HEK293T (cell line): ENCODE measurements at regions not wholly inside any gene's neighbourhood (a gene's known extent, or its start where the extent isn't known, plus 50 kb on each side); places are given as distances from the start of the nearest gene placed in this dataset.

Experiments
- CTCF ChIA-PET: fragments of 350-600 bp; formaldehyde crosslinking; extraction: SDS; loops from one replicate; lab custom pipeline; 2021; ENCODE audit warnings: antibody characterized with exemption, inconsistent platforms; lab: Yijun Ruan, JAX
- POLR2A ChIA-PET: fragments of 350-600 bp; formaldehyde crosslinking; extraction: SDS; loops from one replicate; lab custom pipeline; 2020; ENCODE audit warnings: antibody characterized with exemption, inconsistent platforms; lab: Yijun Ruan, JAX
- DNase-seq: peaks from one replicate; pipeline ENCODE4 v3.0.0; 2012; ENCODE audit warnings: mixed read lengths; ENCODE audit errors: extremely low spot score
- ARNT ChIP-seq: fragments of 450-650 bp; IDR thresholded peaks from 2 replicates; pipeline ENCODE4 v1.6.1; 2017; ENCODE audit warnings: mild to moderate bottlenecking
- BHLHE40 ChIP-seq: fragments of 450-650 bp; IDR thresholded peaks from 2 replicates; pipeline ENCODE4 v1.6.1; 2016; ENCODE audit warnings: mild to moderate bottlenecking, moderate library complexity, borderline replicate concordance
- CTBP1 ChIP-seq: fragments of 450-650 bp; IDR thresholded peaks from 2 replicates; pipeline ENCODE4 v1.6.1; 2016; ENCODE audit warnings: borderline replicate concordance
- ELF4 ChIP-seq: fragments of 450-650 bp; IDR thresholded peaks from 2 replicates; pipeline ENCODE4 v1.6.1; 2017; ENCODE audit warnings: antibody characterized with exemption
- FOXA1 ChIP-seq: fragments of 450-650 bp; IDR thresholded peaks from 2 replicates; pipeline ENCODE4 v1.6.1; 2016; ENCODE audit warnings: mild to moderate bottlenecking
- FOXK2 ChIP-seq: fragments of 450-650 bp; IDR thresholded peaks from 2 replicates; pipeline ENCODE4 v1.6.1; 2016; ENCODE audit warnings: mild to moderate bottlenecking
- FOXM1 ChIP-seq: fragments of 450-650 bp; IDR thresholded peaks from 2 replicates; pipeline ENCODE4 v1.6.1; 2017; ENCODE audit warnings: mild to moderate bottlenecking, borderline replicate concordance
- HDGF ChIP-seq: fragments of 450-650 bp; IDR thresholded peaks from 2 replicates; pipeline ENCODE4 v1.6.1; 2017; ENCODE audit warnings: antibody characterized with exemption, borderline replicate concordance
- L3MBTL2 ChIP-seq: fragments of 450-650 bp; conservative IDR thresholded peaks from 2 replicates; pipeline ENCODE4 v1.6.1; 2016; ENCODE audit warnings: mild to moderate bottlenecking
- LEF1 ChIP-seq: fragments of 450-650 bp; IDR thresholded peaks from 2 replicates; pipeline ENCODE4 v1.6.1; 2017; ENCODE audit warnings: mild to moderate bottlenecking, borderline replicate concordance
- NFRKB ChIP-seq: fragments of 450-650 bp; IDR thresholded peaks from 2 replicates; pipeline ENCODE4 v1.6.1; 2016; ENCODE audit warnings: mild to moderate bottlenecking, moderate library complexity
- SP1 ChIP-seq: fragments of 450-650 bp; IDR thresholded peaks from 2 replicates; pipeline ENCODE4 v1.6.1; 2017
- SUZ12 ChIP-seq: fragments of 450-650 bp; IDR thresholded peaks from 2 replicates; pipeline ENCODE4 v1.6.1; 2016; ENCODE audit warnings: mild to moderate bottlenecking
- TARDBP ChIP-seq: fragments of 450-650 bp; IDR thresholded peaks from 2 replicates; pipeline ENCODE4 v1.6.1; 2016
- ZNF384 ChIP-seq: fragments of 450-650 bp; IDR thresholded peaks from 2 replicates; pipeline ENCODE4 v1.6.1; 2016
- TF ChIP-seq, protein P1 (sequence below): fragments of 450-650 bp; IDR thresholded peaks from 2 replicates; pipeline ENCODE4 v1.6.1; 2016

DNA sequence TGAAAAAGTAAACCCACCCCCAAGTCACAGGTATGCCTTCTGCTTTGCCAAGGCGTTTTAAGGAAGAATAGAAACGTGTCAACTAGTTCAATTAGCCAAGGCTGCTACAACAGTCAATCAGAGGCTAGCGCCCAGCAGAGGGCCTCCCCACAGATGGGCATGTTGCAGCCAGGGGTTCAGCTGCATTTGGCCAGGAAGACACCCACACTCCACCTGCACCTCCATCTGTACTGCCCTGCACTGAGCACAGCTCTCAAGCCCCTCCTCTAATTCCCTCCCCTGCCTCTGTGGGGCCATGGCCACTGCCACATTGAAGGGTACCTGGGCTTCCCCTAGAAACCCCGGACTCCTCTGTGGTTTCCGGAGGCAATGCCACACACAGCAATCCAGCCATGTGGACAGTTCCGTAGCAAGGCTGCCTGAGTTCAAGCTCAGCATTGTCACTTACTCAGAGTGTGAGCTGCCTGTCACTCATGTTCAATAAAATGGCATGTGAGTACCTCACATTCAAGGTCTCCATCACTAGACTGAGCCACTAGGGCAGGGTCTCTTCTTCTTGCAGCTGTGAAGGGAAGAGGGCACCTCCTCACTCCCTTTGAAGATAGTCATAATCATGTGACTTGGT, 248.4 kb downstream of the IRX2 start:
- CTCF ChIA-PET, result no interaction called here
- TF ChIP-seq NFRKB (no peak), FOXM1 (no peak), SP1 (no peak), L3MBTL2 (no peak), LEF1 (no peak), SUZ12 (no peak), ARNT (no peak), HDGF (no peak), BHLHE40 (no peak), FOXA1 (no peak), ZNF384 (no peak), TARDBP (no peak)
- TF ChIP-seq, protein P1, sequence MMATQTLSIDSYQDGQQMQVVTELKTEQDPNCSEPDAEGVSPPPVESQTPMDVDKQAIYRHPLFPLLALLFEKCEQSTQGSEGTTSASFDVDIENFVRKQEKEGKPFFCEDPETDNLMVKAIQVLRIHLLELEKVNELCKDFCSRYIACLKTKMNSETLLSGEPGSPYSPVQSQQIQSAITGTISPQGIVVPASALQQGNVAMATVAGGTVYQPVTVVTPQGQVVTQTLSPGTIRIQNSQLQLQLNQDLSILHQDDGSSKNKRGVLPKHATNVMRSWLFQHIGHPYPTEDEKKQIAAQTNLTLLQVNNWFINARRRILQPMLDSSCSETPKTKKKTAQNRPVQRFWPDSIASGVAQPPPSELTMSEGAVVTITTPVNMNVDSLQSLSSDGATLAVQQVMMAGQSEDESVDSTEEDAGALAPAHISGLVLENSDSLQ, result no peak
- DNase-seq, result no peak
- POLR2A ChIA-PET, result no interaction called here

DNA sequence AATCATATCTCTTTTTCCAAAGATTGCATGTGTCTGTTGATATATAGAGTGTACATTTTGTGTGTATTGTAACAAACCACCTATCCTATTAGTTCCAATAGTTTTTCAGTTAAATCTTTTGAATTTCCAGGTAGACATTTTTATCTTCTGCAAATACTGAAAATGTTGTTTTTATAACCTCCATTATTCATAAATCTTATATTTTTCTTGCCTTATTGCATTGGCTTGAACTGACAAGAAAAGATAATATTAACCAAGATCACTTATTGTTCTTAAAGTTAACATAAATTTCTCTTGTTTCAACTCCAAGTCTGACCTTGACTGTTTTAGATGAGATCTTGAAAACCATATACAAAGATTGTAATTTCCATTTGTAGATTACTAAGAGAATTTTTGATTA, 251.6 kb downstream of the IRX2 start:
- ChIA-PET CTCF (no interaction called here), POLR2A (no interaction called here)
- no peak for DNase-seq
- no peak for TF ChIP-seq CTBP1
- no peak for TF ChIP-seq SUZ12
- TF ChIP-seq NFRKB, result no peak

DNA sequence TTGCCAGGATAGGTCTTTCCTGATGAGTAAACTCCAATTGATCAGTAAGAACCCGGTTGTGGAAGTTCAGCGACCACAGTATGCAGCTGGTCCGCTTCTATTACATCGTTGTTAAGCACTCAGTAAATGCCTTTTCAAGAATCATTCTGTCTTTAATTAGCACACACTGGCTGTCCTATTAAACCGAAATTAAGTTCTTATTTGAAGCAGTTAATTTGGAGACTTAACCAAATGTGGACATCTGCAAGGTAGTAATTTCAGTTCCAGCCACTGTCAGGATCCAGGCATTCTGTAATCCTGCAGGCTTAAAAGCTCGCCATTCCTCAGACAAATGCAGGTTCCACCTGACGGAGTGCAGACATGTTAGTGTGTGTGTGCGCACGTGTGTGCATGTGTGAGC, 254.6 kb downstream of the IRX2 start:
- no peak for DNase-seq
- TF ChIP-seq SUZ12, result no peak
- TF ChIP-seq FOXA1, result no peak
- TF ChIP-seq BHLHE40, result no peak
- TF ChIP-seq NFRKB, result no peak
- no peak for TF ChIP-seq HDGF
- no peak for TF ChIP-seq ELF4
- TF ChIP-seq, protein P1, result no peak
- no peak for TF ChIP-seq TARDBP
- POLR2A ChIA-PET, result no interaction called here
- CTCF ChIA-PET, result no interaction called here

DNA sequence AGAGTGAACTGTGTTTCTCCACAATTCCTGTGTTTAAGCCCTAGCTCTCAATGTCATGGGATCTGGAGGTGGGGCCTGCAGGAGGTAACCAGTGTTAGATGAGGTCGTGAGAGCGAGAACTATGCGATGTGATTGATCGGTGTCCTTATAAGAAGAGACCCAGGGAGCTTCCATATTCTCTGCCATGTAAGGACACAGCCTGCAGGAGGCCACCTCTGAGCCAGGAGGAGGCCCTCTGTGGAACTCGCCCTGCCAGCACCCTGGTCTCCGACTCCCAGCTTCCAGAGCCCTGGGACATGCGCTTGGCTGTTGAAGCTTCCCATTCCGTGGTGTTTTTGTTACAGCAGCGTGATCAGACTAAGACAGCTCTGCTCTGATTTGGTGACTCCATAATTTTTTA, 255.4 kb downstream of the IRX2 start:
- TF ChIP-seq FOXK2 (no peak), SP1 (no peak), FOXM1 (no peak), NFRKB (no peak), HDGF (no peak), BHLHE40 (no peak), LEF1 (no peak), L3MBTL2 (no peak), ARNT (no peak), CTBP1 (no peak), ZNF384 (no peak), SUZ12 (no peak), FOXA1 (no peak)
- TF ChIP-seq, protein P1, result no peak
- no peak for DNase-seq
- ChIA-PET CTCF (no interaction called here), POLR2A (no interaction called here)

DNA sequence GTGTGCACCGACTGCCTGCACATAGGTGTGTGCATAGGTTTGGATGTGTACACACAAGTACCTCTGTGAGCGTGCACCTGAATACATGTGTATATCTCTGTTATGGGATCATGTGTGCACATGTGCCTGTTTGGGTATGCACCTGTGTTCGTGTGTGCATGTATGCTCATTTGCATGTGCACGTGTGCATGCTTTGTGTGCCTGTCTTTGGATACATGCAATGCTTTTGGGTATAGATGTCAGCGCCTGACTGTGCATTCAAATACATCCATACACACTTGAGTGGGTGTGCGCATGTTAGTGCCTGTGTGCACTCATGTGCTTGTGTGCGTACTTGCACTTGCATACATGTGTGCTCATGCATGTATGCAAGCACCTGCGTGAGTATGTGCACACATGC, 258.1 kb downstream of the IRX2 start:
- TF ChIP-seq HDGF, result no peak
- TF ChIP-seq ZNF384, result no peak
- no peak for TF ChIP-seq BHLHE40
- TF ChIP-seq ARNT, result no peak
- DNase-seq, result no peak
- ChIA-PET POLR2A (no interaction called here), CTCF (no interaction called here)

DNA sequence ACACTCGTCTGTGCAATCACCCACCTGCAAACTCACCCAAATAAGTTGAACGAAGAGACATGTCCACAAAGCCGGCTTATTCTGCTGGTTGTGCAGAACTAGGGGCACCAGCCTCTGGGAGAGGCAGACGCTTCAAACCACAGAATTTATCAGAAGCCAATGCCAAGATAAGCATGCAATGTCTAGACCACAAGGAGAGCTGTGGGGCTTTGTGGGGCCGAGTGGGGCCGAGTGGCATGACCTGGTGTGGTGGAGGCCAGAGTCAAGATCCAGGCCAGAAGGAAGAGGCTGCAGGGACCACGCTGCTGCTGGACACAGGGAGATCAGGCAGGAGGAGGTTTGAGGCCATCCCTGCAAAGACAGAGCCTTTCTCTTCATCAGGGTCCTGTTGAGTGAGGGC, 259.0 kb downstream of the IRX2 start:
- CTCF ChIA-PET, result no interaction called here
- no peak for DNase-seq
- POLR2A ChIA-PET, result no interaction called here
- TF ChIP-seq HDGF (no peak), ARNT (no peak), CTBP1 (no peak), TARDBP (no peak), BHLHE40 (no peak), LEF1 (no peak), L3MBTL2 (no peak), SUZ12 (no peak)

DNA sequence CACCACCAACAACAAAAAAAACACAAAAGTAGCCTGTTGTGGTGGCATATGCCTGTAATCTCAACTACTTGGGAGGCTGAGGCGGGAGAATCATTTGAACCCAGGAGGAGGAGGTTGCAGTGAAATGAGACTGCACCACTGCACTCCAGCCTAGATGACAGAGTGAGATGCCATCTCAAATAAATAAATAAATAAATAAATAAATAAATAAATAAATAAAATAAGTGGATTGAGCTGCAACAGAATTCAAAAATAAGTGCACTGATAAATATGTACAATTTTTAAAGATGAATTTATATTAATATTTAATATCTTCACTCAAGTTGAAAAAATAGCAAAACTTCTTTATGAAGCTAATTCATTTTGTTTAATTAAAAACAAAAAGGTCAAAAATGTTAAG, 259.6 kb downstream of the IRX2 start:
- TF ChIP-seq NFRKB, result no peak
- TF ChIP-seq ELF4, result no peak
- no peak for TF ChIP-seq ZNF384
- TF ChIP-seq LEF1, result no peak
- TF ChIP-seq FOXM1, result no peak
- ChIA-PET POLR2A (no interaction called here), CTCF (no interaction called here)
- no peak for DNase-seq
